Gastroesophageal sphincter (tissue), 3 donors: ENCODE measurements at regions not wholly inside any gene's neighbourhood (a gene's known extent, or its start where the extent isn't known, plus 50 kb on each side); places are given as distances from the start of the nearest gene placed in this dataset.

Experiments used
- POLR2A ChIP-seq, 2 donors: fragments of 450-650 bp; IDR thresholded peaks; one replicate each; pipeline ENCODE4 v1.6.1; 2017; ENCODE audit warnings: antibody characterized with exemption in 2 of 2, mild to moderate bottlenecking in 2 of 2, moderate library complexity in 1 of 2
- TF ChIP-seq, protein P1 (sequence below), 4 experiments: fragments of 200-600 bp in 2 of 4; fragments of 450-650 bp in 2 of 4; sonication (generic) in 1 of 4; IDR thresholded peaks; one replicate each; pipeline ENCODE4 v1.5.1; 2017 to 2019; ENCODE audit warnings: antibody characterized with exemption in 4 of 4, mild to moderate bottlenecking in 2 of 4, moderate library complexity in 2 of 4

DNA sequence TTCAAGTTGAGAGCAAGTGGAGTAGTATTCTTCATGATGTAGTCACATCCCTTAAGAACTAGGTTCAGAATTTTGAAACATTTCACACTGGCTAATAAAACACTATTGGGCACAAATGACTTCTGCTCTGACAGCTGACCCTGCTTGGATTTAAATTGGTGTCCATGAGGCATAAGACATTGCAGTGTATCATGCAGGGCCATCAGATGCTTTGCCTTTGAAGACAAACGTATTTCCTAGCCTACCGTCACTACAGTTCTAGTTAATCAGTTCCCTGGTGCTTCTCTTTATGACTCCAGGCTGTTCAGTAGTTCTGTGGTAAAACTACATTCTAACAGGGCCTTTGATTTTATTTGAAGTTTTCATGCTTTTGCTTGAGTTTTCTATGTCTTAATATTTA lies 168.5 kb upstream of the ZNF804B start:
- TF ChIP-seq, protein P1, sequence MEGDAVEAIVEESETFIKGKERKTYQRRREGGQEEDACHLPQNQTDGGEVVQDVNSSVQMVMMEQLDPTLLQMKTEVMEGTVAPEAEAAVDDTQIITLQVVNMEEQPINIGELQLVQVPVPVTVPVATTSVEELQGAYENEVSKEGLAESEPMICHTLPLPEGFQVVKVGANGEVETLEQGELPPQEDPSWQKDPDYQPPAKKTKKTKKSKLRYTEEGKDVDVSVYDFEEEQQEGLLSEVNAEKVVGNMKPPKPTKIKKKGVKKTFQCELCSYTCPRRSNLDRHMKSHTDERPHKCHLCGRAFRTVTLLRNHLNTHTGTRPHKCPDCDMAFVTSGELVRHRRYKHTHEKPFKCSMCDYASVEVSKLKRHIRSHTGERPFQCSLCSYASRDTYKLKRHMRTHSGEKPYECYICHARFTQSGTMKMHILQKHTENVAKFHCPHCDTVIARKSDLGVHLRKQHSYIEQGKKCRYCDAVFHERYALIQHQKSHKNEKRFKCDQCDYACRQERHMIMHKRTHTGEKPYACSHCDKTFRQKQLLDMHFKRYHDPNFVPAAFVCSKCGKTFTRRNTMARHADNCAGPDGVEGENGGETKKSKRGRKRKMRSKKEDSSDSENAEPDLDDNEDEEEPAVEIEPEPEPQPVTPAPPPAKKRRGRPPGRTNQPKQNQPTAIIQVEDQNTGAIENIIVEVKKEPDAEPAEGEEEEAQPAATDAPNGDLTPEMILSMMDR (IDR thresholded peaks at IDR 0.05): no peak
- TF ChIP-seq POLR2A (IDR thresholded peaks at IDR 0.05): no peak
